Superior temporal gyrus (tissue), 1 donor: ENCODE measurements at regions not wholly inside any gene's neighbourhood (a gene's known extent, or its start where the extent isn't known, plus 50 kb on each side); places are given as distances from the start of the nearest gene placed in this dataset.

Experiments used
- DNase-seq: peaks from one replicate; pipeline ENCODE4 v3.0.0-alpha.2; 2016; ENCODE audit errors: extremely low spot score

DNA sequence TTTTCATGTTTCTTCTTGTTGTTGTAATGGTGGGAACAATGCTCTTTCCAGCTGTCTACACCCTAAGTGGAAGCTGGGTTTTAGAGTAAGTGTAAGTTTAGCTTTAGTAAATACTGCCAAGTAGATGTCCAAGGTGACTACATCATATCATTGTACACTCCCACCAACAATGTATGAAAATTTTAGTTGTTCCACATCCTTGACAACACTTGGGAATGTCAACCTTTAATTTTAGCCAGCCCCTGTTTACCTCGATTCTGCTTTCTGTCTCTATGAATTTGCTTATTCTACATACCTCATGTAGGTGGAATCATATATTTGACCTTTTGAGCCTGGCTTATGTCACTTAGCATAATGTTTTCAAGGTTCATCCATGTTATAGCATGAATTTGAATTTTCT lies 93.0 kb downstream of the MTPAP start:
- DNase-seq = no peak

DNA sequence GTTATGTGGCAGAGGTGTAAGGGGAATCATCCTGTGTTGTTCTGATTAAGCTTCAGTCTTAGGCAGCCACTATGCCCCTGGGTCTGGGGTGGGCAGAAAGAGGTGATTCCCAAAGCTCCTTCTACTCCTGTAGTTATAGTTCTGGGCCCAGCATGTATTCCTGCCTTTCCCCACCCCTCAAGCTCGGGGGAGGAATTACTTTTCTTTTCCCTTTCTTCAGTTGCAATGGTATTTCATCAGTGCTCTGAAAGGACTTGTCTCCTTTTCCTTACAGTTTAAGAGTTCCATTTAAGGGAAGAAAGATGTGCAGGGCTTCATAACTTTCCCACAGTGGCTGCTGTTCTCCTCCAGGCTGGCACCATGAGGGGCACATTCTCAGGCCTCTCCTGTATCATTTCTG lies 94.2 kb downstream of the MTPAP start:
- no peak for DNase-seq

DNA sequence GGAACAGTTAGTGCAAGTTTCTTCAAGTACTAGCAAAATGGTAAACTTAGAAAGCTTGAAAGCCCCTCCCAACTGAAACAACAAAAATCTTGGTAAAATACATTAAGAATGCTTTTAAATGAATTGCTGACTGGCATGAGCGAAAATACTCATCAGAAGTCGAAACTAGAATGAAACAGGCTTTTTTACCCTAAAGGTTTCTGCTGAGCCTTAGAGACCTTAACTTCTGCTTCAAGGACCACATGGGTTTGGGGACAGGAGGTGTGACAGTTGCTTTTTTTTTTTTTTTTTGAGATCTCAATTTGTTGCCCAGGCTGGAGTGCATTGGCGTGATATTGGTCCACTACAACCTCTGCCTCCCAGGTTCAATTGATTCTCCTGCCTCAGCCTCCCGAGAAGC lies 100.3 kb downstream of the MTPAP start:
- DNase-seq = no peak

DNA sequence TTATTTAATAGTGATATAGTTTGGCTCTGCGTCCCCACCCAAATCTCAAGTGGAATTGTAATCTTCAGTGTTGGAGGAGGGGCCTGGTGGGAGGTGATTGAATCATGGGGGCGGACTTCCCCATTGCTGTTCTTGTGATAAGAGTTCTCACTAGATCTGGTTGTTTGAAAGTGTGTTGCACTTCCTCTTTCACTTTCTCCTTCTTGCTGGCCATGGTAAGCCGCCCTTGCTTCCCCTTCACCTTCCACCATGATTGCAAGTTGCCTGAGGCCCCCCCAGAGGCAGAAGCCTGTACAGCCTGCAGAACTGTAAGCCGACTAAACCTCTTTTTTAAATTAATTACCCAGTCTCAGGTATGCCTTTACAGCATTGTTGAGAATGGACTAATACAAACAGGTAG lies 101.4 kb downstream of the MTPAP start:
- DNase-seq = no peak

DNA sequence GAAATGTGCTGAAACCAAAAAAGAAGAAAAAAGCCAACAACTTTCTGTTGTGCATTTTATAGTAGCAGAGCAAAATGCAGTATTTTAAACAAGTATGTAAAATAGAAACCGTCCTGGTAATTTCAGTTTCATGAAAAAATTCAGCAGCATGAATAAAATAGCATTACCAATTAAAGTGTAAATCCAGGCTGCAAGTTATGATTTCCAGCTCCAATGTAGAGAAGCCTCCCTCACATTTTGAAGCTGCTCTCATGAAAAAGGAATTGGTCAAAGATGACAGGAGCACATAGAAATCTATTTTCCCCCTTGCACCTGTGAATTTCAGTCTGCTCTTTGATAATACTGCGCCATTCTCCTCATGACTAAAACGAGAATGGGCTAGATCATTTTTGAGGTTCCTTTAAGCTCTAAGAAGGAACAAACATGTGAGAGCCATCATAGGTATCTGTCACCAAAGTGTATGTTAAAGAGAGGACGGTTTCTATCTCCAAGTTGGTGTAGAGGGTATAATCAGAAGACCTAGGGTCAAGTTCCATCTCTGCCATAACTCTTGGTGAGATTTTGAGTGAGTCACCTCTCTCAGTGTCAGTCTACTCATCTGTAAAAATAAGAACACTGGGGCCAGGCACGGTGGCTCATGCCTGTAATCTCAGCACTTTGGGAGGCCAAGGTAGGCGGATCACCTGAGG lies 107.5 kb downstream of the MTPAP start:
- no peak for DNase-seq

DNA sequence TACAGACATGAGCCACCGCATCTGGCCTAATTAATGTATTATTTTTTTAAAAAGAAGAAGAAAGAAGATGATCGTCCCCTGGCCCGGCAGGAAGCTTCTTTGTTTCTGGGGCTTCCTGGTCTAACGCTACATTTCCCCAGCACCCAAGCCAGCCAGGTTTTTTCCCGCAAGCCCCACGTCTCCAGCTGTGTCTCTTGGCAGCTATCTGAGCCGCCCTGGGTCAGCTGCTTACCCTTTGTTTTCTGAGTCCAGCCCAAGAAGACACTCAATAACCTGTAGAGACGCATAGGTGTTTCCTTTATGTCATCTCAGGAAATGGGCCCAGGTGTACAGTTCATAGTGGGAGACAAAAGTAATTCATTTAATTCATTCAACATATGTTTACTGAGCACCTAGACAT lies 110.2 kb downstream of the MTPAP start:
- DNase-seq = no peak

DNA sequence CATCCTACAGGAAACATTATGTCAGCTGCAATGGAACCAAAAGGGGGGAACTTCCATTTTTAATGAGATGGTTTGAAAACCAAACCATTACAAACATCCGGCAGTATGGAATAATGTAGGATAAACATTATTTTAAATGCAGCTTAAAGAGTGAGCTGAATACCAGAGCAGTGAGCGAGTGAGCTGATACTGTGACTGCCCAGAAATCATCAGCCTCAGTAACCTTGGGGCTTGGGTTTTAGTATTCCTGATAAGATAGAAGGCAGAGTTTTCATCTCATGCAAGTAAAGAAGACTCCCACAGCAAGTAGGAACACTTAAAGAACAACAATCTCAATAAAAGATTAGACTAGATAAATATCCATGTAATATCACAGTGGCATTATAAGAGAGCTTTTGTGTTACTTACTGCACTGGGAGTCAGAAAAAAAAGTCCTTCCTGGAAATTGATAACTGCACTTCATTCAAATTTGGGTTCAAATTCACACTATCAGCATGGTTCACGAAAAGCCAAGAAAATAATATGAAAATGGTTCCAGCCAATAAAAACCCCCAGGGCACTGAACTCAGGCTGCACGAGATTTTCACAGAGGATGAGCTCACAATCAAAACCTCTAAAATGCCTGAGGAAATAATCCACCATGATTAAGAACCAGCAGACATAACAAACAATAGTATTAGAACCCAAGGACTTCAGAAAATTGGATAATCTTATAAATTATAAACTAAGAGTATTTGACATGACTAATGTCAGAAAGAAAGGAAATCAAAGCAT lies 115.7 kb downstream of the MTPAP start:
- DNase-seq = no peak

DNA sequence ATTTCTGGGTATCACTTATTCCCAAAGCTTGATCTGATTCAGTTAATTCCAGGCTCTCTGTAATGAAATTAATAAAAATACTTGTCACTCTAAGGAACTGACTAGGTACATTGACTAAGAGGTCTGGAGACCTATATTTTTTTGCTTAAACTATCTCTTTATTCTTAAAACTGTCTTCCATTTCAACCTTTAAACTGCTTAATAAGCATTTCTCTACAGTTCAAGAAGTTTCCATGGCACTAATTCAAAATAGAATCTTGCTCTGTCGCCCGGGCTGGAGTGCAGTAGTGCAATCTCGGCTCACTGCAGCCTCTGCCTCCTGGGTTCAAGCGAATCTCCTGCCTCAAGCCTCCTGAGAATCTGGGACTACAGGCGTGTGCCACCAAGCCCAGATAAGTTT lies 117.4 kb downstream of the MTPAP start:
- no peak for DNase-seq

DNA sequence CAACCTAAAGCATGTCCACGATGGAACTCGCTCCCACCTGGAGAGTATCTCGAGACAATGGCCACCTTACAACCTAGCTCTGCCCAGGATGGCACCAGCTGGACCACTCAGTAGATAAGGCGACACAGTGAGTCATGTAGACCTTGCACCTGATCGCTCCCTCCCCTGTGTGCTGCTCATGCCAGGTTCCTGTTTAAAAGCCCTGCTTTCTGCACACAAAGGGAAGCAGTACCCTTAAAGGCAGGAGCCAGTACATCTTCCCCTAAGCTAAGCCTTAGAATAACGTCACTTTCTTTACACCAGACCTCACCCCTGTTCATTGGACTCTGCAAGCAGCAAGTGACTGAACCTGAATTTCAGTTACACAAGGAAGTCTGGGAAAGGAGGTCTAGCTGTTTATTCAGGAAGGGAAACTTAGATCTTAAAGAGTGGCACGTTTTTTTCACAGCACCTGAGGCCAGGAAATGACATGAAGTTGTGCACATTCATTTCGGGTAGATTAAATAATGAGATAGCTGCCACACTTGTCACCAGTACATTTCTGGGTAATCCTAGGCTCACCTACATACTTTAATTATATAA lies 117.9 kb downstream of the MTPAP start:
- no peak for DNase-seq

DNA sequence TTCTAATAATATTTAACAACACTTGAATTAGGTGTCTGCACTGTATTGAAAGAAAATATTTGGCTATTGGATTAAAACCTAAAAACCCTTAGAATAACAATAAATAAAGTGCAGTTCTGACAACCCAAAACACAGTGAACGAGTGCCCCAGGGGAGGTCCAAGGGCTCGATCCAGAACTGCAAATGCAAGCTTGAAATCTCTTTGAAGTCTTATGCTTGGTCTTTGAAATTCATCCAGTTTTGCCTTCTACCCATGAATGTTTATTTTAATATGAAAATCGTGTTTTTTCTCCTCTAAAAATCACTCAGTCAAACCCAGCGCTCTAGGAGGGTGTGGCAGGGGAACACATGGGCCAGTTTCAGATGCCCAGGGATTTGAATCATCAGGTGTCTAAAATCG lies 119.5 kb downstream of the MTPAP start:
- no peak for DNase-seq

DNA sequence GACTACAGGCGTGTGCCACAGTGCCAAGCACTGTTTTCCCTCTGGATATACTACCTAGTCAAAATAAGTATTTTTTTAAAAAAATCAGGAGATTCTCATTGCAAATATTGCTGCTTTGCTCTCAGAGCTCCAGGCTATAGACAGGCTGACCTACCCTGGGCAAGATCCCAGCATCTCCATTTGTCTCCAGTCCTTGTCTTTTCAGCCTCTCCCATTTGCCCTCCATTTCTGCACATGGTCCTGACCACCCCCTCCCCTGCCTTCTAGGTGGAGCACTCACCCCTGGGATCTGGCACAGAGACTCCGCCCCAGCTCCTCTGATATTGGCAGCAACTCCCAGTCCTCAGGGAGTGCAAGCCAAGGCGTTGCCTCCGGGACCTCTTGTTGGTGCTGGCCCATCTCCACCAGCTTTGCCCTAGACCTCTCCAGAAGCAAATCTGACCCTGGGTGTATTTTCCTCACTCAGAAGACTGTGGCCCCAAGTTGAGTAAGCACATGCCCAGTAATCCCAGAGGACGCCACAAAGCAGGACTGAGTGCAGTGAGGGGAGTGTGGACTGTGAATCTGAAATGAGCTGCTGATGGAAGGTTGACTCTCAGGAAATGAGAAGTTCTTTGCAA lies 120.6 kb downstream of the MTPAP start:
- DNase-seq = no peak

DNA sequence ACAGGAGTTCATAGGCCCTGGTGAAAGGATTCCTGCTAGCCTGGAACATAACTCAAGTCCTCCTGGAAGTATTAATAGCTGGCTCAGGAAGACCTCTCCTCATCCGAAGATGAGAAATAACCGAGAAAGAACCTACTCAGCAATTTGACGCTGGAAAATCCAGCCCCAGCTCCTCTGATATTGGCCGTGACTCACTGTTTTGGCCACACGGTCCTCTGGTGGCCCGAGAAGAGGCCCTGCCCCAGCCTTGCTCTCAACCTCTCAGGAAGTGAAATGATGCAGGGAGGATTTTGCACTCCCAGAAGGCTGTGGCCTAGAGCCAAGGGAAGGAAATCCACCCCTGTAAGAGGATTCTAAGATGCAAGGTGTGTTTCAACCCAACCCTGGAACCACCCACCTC lies 121.6 kb downstream of the MTPAP start:
- DNase-seq = no peak

DNA sequence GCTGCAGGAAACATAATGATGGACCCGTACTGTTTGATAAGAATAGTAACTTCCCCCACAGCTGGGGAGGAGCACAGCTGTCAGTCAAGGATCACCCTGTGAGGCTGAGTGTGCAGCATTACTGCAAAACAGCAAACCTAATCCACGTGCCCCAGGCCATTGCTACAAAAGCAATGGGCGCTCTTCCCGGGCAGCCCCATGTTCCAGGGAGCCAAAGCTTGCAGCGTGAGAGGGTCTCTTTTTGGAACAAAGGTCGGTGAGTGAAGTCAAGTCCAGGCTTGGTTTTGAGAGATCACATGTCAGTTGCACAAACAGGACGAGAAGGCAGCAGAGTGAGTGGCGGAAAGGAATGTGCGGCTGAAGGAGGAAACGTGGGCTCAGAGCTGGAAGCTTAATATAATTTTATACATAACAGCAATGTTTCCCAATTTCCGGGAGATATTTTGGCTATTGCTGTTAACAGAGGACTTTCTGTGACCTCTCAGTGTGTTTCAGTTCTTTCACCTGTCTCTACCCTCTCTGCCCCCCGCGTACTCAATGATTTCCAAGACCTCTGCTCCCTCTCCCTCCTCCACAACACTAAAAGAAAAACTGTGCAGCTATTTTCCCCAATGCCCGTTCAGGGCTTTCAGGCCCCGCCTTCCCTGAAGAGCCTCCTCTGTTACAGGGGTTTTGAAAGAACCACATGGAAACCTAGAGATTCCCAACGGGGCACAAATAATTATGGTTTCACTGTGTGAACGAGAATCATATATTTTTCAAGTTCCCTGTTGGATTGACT lies 128.9 kb downstream of the MTPAP start:
- DNase-seq = no peak

DNA sequence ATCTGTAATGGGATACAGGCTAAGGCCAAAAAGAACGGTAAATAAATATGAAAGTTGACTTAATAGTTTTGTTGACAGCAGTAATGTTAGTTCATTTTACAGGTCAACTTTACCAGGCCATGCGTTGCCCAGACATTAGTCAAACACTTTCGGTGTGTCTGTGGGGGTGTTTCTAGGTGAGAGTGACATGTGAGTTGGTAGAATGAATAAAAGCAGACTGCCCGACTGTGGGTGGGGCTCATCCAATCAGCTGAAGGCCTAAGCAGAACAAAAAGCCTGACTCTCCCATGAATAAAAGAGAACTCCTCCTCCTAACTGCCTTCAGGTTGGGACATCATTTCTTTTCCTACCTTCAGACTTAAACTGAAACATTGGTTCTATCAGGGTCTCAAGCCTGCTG lies 132.3 kb downstream of the MTPAP start:
- DNase-seq = no peak

DNA sequence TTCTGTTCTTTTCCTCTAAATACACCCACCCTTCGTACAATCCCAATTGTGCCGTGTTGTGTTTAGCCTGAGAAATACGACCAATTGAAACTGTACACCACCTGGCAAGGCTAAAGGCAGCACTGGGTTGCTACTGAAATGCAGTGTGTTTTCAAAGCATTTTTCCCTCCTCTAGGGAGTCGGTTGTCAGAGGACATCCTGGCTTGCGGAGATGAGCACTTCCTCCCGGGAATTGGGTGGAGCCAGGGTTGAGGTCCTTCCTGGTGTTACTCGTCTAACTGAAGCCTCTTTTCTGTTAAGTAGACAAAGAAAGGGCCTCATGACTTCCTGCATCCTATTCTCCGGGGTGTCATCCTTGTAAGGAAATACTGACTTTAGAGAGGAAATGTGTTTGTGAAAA lies 133.5 kb downstream of the MTPAP start:
- peak; percentile 12 for DNase-seq

DNA sequence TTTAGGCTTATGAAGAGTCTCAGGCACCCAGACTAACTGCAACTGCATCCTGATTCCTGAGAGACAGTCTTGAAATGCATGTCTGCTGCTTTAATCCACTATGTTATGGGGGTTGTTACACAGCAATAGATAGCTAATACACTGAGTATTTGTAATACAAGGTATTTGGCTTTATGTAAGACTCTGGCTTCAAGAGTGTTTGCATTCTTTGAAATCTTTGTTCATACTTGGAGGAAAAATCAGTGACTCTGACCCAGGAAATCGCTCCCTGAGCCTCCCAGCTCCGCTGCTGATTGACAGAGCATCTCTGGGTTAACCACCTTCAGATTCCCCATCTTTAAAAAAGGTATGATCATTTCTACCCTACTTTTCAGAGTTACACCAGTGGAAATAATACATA lies 133.9 kb downstream of the MTPAP start:
- no peak for DNase-seq

DNA sequence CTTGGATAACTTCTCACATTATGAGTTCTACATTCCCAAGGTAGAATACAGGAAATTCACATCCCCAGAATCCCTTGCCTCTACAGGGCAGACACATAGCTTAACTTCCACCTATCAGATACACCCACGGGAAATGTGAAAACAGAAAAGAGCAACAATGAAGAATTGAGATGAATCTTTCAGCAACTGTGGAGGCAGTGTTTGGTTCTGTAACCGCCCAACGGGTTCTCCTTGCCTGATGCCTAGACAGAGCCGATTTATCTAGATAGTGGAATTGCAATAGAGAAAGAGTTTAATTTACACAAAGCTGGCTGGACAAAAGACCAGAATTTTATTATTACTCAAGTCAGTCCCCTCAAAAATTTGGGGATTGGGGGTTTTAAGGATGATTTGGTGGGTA lies 138.8 kb downstream of the MTPAP start:
- DNase-seq = no peak

DNA sequence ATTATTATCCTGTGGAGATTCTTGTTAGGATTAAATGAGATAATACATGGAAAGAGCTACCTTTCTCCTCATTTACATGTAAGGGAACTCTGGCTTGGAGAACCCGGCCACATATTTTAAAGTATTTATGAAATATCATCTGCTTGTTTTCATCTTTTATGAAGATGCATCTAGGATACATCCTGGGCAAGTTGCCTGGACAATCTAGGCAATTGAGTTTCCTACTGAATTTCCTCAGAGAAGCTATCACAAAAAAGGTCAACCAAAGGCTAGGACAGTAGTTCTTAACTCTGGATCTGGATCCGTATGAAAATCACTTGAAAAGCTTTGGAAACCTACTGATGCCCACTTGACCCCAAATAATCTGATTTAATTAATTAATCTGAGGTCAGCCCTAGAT lies 140.7 kb downstream of the MTPAP start:
- no peak for DNase-seq

DNA sequence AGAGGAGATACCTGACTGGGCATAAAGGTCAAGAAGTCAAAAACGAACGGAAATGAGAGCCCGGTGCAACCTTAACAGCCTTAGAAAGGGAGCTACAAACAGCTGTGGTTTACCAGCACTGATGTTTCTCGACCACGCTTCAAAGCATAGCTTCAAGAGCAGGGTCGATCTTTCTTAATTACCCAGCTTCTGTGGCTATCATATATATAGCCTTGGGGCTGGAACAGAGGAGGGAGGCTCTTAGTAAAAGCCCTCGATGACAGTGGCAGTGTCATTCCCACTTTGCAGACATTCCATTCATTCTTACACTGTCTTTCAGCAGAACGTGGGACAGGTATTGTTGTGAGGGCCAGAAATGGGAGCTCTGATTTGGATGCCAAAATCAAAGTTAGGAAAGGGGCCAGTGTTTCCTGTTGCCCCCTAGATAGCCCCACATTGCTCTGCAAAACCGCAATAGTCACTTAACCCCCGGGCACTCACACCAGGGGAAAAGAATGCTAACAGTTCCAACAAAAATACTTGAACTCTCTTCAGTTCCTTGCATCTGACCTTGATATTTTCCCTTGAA lies 141.5 kb downstream of the MTPAP start:
- no peak for DNase-seq

DNA sequence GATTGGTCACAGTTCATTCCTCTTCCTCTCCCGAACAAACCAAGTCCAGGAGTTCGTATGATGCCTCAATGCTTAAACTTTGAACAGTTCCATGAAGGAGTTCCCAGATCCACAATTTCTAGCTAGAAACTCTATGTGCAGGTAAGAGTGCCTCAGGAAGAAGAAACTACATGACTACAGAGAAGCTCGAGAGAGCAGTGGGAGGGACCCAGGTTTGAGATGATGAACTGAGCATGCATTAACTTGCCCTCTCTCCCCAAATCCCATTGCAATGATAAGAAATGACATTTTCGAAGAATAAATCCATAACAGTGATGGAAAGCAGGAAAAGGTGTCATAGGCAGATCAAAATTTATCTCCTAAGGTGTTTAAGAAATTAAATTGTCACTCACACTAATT lies 140.6 kb upstream of the JCAD start:
- no peak for DNase-seq

DNA sequence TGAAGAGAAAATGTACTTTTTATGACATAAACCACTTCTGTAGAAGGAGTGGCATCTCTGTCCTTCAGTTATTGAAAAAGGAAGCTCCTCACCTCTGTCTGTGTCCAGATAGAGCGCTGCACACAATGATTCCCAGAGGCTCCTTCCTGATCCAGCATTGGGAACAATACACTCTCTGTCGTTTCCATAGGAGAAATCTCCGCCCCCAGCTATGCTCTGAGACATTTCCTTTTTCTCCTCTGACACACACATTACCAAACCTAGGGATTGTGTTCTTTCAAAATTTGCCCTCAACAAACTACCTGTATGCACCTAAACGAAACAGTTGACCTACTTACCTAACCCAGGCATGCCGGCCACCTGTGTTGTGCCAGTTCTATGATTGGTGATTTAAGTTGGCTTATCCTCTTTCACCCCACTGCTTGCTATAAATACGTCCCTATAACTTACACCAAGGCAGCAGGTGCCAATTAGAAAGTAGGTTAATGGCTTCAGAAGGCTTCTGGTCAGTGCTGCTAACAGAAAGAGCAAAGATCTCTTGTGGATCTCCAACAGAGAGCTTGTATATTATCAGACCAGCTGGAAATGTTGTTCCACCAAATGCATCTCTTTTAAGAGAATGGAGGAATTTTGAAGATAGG lies 140.1 kb upstream of the JCAD start:
- no peak for DNase-seq
